Keratinocyte (primary cell): ENCODE measurements at regions not wholly inside any gene's neighbourhood (a gene's known extent, or its start where the extent isn't known, plus 50 kb on each side); places are given as distances from the start of the nearest gene placed in this dataset.

ENCODE experiments used
- CTCF ChIP-seq, 3 experiments: IDR thresholded peaks in 1 of 3; conservative IDR thresholded peaks in 1 of 3; optimal IDR thresholded peaks in 1 of 3; 2 replicates in 2 of 3; 3 replicates in 1 of 3; pipeline versions ENCODE3 to v1.5.1; 2011; ENCODE audit warnings: low read length in 3 of 3, mild to moderate bottlenecking in 3 of 3, moderate library complexity in 2 of 3, control low read depth in 1 of 3, inconsistent platforms in 1 of 3; ENCODE audit not compliant: insufficient read depth in 2 of 3; ENCODE audit errors: extremely low read depth in 1 of 3
- EZH2 ChIP-seq: IDR thresholded peaks from one replicate; pipeline ENCODE4 v1.6.1; 2012; ENCODE audit warnings: inconsistent platforms, mild to moderate bottlenecking, low read length, moderate library complexity

GRCh38 chr9:71465392-71465791 is 302.9 kb downstream of the CEMIP2 start:
- no peak for TF ChIP-seq CTCF (optimal IDR thresholded peaks at IDR 0.05 in 1 of 3, IDR thresholded peaks at IDR 0.05 in 1 of 3, conservative IDR thresholded peaks at IDR 0.05 in 1 of 3; ENCODE audit: extremely low read depth in 1 of 3, insufficient read depth in 2 of 3, low read length in 3 of 3)
- TF ChIP-seq EZH2, result no peak
